Coronary artery (tissue), 2 donors: ENCODE measurements at regions not wholly inside any gene's neighbourhood (a gene's known extent, or its start where the extent isn't known, plus 50 kb on each side); places are given as distances from the start of the nearest gene placed in this dataset.

ENCODE experiments used
- DNase-seq: peaks from one replicate; pipeline ENCODE4 v3.0.0-alpha.2; 2017; ENCODE audit warnings: low spot score
- H3K27ac ChIP-seq, 2 donors: fragments of 200-600 bp; sonication (generic); one replicate each; pipeline ENCODE4 v1.5.1; 2016 to 2019
- H3K4me3 ChIP-seq: fragments of 200-600 bp; sonication (generic); 2 replicates; pipeline ENCODE4 v1.5.1; 2016; ENCODE audit warnings: mild to moderate bottlenecking, moderate library complexity
- CTCF ChIP-seq: fragments of 200-600 bp; sonication (generic); IDR thresholded peaks from one replicate; pipeline ENCODE4 v1.5.1; 2019; ENCODE audit warnings: antibody characterized with exemption

- Histone ChIP-seq H3K4me3 (no peak overlapping the region), H3K27ac (no peak overlapping the region)
- no peak for TF ChIP-seq CTCF
- no peak for DNase-seq
Measured at GRCh38 chr15:98383571-98383970, 264.8 kb upstream of the IGF1R start.

GRCh38 chr15:98384328-98385029 lies 263.9 kb upstream of the IGF1R start:
- TF ChIP-seq CTCF: no peak
- no peak for DNase-seq
- H3K27ac ChIP-seq: no peak overlapping the region
- H3K4me3 ChIP-seq: no peak overlapping the region

- H3K27ac ChIP-seq: no peak overlapping the region
- H3K4me3 ChIP-seq: no peak overlapping the region
- DNase-seq: peak; percentile 14
- TF ChIP-seq CTCF: no peak
Measured at GRCh38 chr15:98385752-98386381, 262.5 kb upstream of the IGF1R start.

- Histone ChIP-seq H3K27ac (no peak overlapping the region), H3K4me3 (no peak overlapping the region)
- DNase-seq: peak; percentile 45
- TF ChIP-seq CTCF: no peak
Measured at GRCh38 chr15:98386561-98386960, 261.8 kb upstream of the IGF1R start.

GRCh38 chr15:98387866-98388265 lies 260.5 kb upstream of the IGF1R start:
- no peak overlapping the region for H3K27ac ChIP-seq
- no peak for DNase-seq
- H3K4me3 ChIP-seq: no peak overlapping the region
- TF ChIP-seq CTCF: no peak

GRCh38 chr15:98390946-98391530 lies 257.3 kb upstream of the IGF1R start:
- no peak for TF ChIP-seq CTCF
- Histone ChIP-seq H3K27ac (no peak overlapping the region), H3K4me3 (no peak overlapping the region)
- peak; percentile 3 for DNase-seq

GRCh38 chr15:98391568-98391967 lies 256.8 kb upstream of the IGF1R start:
- no peak overlapping the region for H3K4me3 ChIP-seq
- peak; percentile 16 for DNase-seq
- no peak overlapping the region for H3K27ac ChIP-seq
- TF ChIP-seq CTCF: no peak
